Uterus (tissue), 2 donors: ENCODE measurements at regions not wholly inside any gene's neighbourhood (a gene's known extent, or its start where the extent isn't known, plus 50 kb on each side); places are given as distances from the start of the nearest gene placed in this dataset.

ENCODE experiments used
- CTCF ChIP-seq, 4 experiments: fragments of 200-600 bp in 2 of 4; fragments of 450-650 bp in 2 of 4; sonication (generic) in 2 of 4; IDR thresholded peaks; one replicate each; pipeline ENCODE4 v1.5.1; 2016 to 2019; ENCODE audit warnings: antibody characterized with exemption in 4 of 4, mild to moderate bottlenecking in 2 of 4, moderate library complexity in 1 of 4
- POLR2A ChIP-seq, 2 donors: fragments of 450-650 bp; IDR thresholded peaks; one replicate each; pipeline ENCODE4 v1.6.1; 2016; ENCODE audit warnings: antibody characterized with exemption in 2 of 2, mild to moderate bottlenecking in 1 of 2, moderate library complexity in 1 of 2

DNA sequence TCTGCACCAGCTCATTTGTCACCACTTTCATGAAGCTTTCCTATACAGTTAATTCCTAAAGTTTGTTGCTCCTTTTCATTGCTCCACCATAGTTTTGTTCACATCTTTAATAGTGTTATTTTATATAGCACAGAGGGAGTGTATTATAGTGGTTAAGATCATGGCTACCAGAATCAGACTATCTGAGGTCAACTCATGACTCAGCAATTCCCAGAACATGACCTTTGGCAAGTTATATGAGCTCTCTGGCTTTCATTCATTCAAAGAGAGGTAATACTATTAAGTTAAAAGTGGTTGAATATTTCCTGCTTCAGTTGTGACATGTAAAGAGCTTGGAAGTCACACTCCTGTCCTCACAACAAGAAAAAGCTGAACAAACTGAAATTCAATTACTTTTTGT lies 1073.5 kb downstream of the NAALADL2 start:
- TF ChIP-seq CTCF (IDR thresholded peaks at IDR 0.05), result no peak
- no peak for TF ChIP-seq POLR2A (IDR thresholded peaks at IDR 0.05)
